Activated CD4-positive, alpha-beta memory T cell treated with anti-CD3 and anti-CD28 coated beads, Interleukin-2, amount 10 ng/mL, durations not matched to agents 7 days and 5 days (primary cell): ENCODE measurements at regions not wholly inside any gene's neighbourhood (a gene's known extent, or its start where the extent isn't known, plus 50 kb on each side); places are given as distances from the start of the nearest gene placed in this dataset.

Source experiments
- CTCF ChIA-PET: fragments of 350-600 bp; sonication (Branson Sonifier 250); formaldehyde crosslinking; loops from one replicate; lab custom pipeline; 2021; ENCODE audit warnings: antibody characterized with exemption, inconsistent platforms; lab: Charles Lee
- POLR2A ChIA-PET: fragments of 350-600 bp; sonication (Branson Sonifier 250); formaldehyde crosslinking; loops from one replicate; lab custom pipeline; 2021; ENCODE audit warnings: antibody characterized with exemption; lab: Charles Lee
- DNase-seq: peaks from one replicate; pipeline ENCODE4 v3.0.0-alpha.2; 2020
- H3K27ac Mint-ChIP-seq: one replicate; pipeline ENCODE4 v1.8.0; 2021; ENCODE audit warnings: mild to moderate bottlenecking, mixed read lengths
- H3K27me3 Mint-ChIP-seq: one replicate; pipeline ENCODE4 v1.8.0; 2021; ENCODE audit warnings: mixed read lengths
- H3K36me3 Mint-ChIP-seq: one replicate; pipeline ENCODE4 v1.8.0; 2021; ENCODE audit warnings: low read depth, mixed read lengths
- H3K4me1 Mint-ChIP-seq: one replicate; pipeline ENCODE4 v1.8.0; 2021; ENCODE audit warnings: mixed read lengths
- H3K4me3 Mint-ChIP-seq: one replicate; pipeline ENCODE4 v1.8.0; 2021; ENCODE audit warnings: mild to moderate bottlenecking, mixed read lengths
- H3K9me3 Mint-ChIP-seq: one replicate; pipeline ENCODE4 v1.8.0; 2021; ENCODE audit warnings: mixed read lengths

DNA sequence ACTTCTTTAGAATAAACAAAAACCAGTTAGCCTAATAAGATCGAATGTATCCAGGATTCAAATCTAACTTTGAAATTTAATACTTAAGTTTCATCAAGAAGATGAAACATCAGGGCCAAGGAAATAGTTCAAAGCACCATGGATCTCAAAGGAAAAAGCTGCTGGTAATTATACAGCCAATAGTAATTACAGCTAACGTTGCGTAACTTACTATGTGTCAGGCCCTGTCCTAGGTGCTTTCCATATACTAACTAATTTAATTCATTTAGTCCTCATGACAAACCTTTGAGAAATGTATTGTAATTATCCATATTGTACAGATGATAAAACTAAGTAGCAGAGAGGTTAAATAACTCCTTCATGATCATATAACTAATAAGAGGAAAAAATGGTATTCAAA, 598.6 kb downstream of the NYAP2 start:
- Mint-ChIP-seq H3K4me1 (no peaks in the 10 kb centered on the region), H3K36me3 (no peaks in the 10 kb centered on the region), H3K4me3 (no peak overlapping the region), H3K27ac (no peak overlapping the region), H3K9me3 (no peaks in the 10 kb centered on the region), H3K27me3 (no peaks in the 10 kb centered on the region)
- POLR2A ChIA-PET, result no interaction called here
- CTCF ChIA-PET, result no interaction called here
- no peak for DNase-seq

DNA sequence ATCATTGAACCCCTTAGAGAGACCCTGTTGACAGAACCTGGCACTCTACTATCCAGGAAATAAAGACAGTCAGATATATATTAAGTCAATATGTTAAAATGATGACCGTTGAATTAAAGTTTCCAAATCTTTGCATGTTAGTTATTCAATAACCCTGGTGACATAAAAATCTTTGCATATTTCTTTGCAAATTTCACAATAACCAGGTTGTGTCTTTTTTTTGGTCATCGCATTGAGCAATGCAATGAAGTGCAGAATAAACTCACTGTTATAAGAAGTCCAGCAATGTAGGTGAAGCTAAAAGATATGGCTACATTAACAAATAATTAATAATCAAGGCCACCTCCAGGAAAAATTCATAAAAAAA, 596.9 kb downstream of the NYAP2 start:
- no peak for DNase-seq

DNA sequence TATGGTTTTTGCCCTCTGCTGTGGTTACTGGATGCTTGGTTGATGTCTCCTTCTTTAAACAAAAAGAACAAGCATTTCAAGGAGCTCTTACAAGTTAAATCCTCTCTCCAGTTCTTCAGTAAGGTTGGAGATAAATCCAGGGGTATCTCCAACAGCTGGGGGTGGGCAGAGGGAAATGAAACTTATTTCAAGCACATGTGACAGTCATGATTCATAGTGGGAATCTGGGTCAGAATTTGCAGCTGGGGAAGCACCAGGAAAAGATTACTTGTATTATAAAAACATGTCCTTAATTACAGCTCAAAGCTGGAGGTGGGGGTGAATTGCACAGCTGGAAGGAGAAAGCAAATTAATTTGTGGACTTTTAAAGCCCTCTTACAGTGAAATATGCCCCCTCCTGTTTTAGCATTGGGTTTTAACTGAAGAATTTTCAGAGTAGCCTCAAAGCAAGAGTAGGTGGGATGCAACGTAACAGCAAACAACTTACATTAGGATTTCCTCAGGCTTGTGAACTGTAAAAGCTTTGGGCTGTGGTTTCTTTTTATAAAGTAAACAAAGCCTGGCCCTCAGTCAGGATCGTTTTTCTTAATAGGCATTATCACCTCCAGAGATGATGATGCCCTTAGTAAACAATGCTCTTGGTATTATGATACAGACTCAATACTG, 596.4 kb downstream of the NYAP2 start:
- H3K4me1 Mint-ChIP-seq, result no peaks in the 10 kb centered on the region
- ChIA-PET CTCF (no interaction called here), POLR2A (no interaction called here)
- no peaks in the 10 kb centered on the region for H3K27me3 Mint-ChIP-seq
- H3K27ac Mint-ChIP-seq, result no peak overlapping the region
- no peak for DNase-seq
- no peaks in the 10 kb centered on the region for H3K9me3 Mint-ChIP-seq
- H3K4me3 Mint-ChIP-seq, result no peak overlapping the region
- H3K36me3 Mint-ChIP-seq, result no peaks in the 10 kb centered on the region

More for the DNA sequence above, 596.9 kb downstream of the NYAP2 start:
- Mint-ChIP-seq H3K27ac (no peak overlapping the region), H3K9me3 (no peaks in the 10 kb centered on the region), H3K4me1 (no peaks in the 10 kb centered on the region), H3K4me3 (no peak overlapping the region), H3K36me3 (no peaks in the 10 kb centered on the region), H3K27me3 (no peaks in the 10 kb centered on the region)
- ChIA-PET POLR2A (no interaction called here), CTCF (no interaction called here)

DNA sequence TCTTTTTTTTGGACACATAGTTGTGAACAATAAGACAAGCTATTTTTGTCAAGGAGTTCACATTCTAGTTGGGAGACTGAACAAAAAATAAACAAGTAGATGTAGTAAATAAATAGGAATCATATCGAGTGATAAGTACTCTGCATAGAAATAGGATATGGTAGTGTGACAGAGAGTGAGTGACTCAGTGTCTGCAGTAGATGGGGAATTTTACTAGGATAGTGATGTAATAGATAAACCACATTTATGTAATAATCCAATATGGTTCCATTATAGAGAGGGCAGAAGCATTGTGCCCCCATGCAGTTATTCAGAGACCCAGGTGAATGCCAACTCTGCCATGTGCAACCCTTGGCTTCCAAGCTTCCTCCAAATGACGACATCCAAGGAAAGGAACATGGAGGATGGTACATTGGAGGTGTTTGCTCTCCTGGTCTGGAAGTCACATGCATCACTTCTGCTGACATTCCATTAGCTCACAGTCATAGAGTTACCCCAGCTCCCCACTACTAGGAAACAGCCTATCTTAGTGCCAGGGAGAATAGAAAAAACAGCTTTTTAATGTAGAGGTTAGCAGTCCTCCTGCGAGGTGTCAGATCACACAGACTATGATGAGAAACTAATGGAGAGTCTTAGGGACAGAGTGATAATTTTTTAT, 595.4 kb downstream of the NYAP2 start:
- H3K4me1 Mint-ChIP-seq, result no peaks in the 10 kb centered on the region
- H3K9me3 Mint-ChIP-seq, result no peaks in the 10 kb centered on the region
- H3K27ac Mint-ChIP-seq, result no peak overlapping the region
- no peak overlapping the region for H3K4me3 Mint-ChIP-seq
- ChIA-PET CTCF (no interaction called here), POLR2A (no interaction called here)
- DNase-seq, result no peak
- no peaks in the 10 kb centered on the region for H3K27me3 Mint-ChIP-seq
- no peaks in the 10 kb centered on the region for H3K36me3 Mint-ChIP-seq

DNA sequence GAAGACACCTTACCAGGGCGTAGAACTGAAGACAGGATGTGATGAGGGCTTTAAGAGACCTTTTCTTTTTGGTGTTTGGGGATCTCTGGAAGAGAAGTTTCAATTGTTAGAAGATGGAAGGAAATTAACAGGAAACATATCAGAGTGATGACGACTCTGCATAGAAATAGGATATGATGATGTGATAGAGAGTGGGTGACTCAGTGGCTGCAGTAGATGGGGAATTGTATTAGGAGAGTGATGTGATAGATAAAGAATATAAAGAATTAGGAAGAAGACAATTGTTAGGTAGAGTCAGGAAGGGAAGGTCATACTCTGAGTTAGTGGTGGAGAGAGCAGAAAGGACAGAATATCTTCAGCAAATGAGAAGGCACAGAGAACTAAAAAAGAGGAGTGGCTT, 593.9 kb downstream of the NYAP2 start:
- Mint-ChIP-seq H3K4me1 (no peaks in the 10 kb centered on the region), H3K9me3 (no peaks in the 10 kb centered on the region), H3K27ac (no peak overlapping the region), H3K4me3 (no peak overlapping the region), H3K27me3 (no peaks in the 10 kb centered on the region), H3K36me3 (no peaks in the 10 kb centered on the region)
- no peak for DNase-seq
- ChIA-PET POLR2A (no interaction called here), CTCF (interaction anchor here (0.6 kb wide), 1 partner anchor 1615 kb away, joined by 3 read pairs; no protein-coding TSS in a partner anchor)

DNA sequence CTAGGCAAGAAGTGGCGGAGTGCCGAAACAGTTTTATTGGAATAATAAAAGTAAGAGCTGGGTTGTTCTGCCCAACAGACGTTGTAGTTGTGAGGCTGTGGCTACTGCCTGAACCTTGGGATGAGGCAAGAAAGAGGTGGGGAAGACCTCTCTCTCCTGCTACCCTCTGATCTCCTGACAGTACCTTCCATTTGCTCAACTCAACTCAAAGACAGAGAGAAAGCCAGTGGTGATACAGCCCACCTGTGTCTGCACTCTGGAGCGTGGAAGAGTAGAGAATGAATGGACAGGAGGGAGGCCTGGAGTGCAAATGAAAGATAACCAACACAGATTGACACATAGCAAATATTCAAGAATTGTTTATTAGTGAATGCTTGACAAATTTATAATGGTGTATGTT, 590.3 kb downstream of the NYAP2 start:
- H3K27ac Mint-ChIP-seq, result no peak overlapping the region
- no peaks in the 10 kb centered on the region for H3K9me3 Mint-ChIP-seq
- ChIA-PET CTCF (no interaction called here), POLR2A (no interaction called here)
- no peak overlapping the region for H3K4me3 Mint-ChIP-seq
- no peaks in the 10 kb centered on the region for H3K27me3 Mint-ChIP-seq
- H3K4me1 Mint-ChIP-seq, result no peaks in the 10 kb centered on the region
- no peaks in the 10 kb centered on the region for H3K36me3 Mint-ChIP-seq
- no peak for DNase-seq

DNA sequence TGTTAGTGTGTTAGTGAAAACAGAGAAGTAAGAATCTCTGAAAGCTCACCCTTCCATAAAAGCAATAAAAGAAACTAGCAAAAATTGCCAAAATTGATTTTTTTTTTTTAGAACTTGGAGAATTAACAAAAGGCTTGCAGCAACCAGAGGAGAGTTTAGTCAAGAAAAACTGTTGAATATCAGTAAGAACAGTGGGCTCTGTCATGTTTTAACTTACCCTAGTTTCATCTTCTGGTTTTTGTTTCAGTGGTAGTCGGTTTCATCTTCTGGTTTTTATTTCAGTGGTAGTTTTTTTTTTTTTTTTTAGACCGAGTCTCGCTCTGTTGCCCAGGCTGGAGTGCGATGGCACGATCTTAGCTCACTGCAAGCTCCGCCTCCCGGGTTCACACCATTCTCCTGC, 580.9 kb downstream of the NYAP2 start:
- ChIA-PET CTCF (interaction anchor here (0.7 kb wide), 1 partner anchor 818 kb away, joined by 3 read pairs; no protein-coding TSS in a partner anchor), POLR2A (no interaction called here)
- Mint-ChIP-seq H3K27ac (no peak overlapping the region), H3K36me3 (no peaks in the 10 kb centered on the region), H3K4me1 (no peaks in the 10 kb centered on the region), H3K27me3 (no peaks in the 10 kb centered on the region), H3K9me3 (peaks cover 2% of the 10 kb centered on the region), H3K4me3 (no peak overlapping the region)
- DNase-seq, result no peak

DNA sequence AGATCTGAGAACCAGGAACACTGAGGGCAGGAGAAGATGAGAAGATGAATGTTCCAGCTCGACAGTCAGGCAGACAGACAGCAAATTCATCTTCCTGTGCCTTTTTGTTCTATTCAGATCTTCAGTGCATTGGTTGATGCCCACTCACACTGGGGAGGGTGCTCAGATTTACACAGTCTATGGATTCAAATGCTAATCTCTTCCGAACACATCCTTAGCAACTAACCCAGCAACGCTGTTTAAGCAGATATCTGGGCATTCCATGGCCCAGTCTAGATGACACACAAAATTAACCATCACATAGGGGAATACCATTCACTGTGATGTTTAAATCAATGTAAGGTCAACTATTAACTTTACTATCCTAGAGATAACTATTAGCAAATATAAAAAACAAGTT, 571.9 kb downstream of the NYAP2 start:
- ChIA-PET POLR2A (no interaction called here), CTCF (no interaction called here)
- peaks cover 3% of the 10 kb centered on the region for H3K9me3 Mint-ChIP-seq
- H3K27me3 Mint-ChIP-seq, result no peaks in the 10 kb centered on the region
- no peak overlapping the region for H3K4me3 Mint-ChIP-seq
- DNase-seq, result no peak
- no peak overlapping the region for H3K27ac Mint-ChIP-seq
- H3K36me3 Mint-ChIP-seq, result no peaks in the 10 kb centered on the region
- no peaks in the 10 kb centered on the region for H3K4me1 Mint-ChIP-seq

DNA sequence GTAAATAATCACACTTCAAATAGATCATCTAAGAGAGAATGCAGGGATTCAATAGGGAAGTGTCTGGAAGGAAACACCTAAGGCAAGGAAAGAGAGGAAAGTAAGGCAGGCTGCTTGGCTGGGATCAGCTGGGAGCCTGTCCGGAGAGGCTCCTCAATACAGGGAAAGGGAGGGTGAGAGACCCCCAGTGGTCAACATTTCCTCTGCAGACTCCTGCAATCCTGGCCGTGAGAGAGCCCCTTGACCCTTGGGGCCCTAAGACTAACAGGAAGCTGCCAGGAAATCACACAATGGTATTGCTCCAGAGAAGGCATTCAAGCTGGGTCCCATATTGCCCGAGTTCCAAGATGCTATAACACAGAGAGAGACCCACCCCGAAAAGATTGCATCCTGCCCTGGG, 549.4 kb downstream of the NYAP2 start:
- DNase-seq, result no peak
- peaks cover 2% of the 10 kb centered on the region for H3K9me3 Mint-ChIP-seq
- H3K4me3 Mint-ChIP-seq, result no peak overlapping the region
- no peak overlapping the region for H3K27ac Mint-ChIP-seq
- POLR2A ChIA-PET, result no interaction called here
- H3K36me3 Mint-ChIP-seq, result no peaks in the 10 kb centered on the region
- CTCF ChIA-PET, result no interaction called here
- H3K4me1 Mint-ChIP-seq, result no peaks in the 10 kb centered on the region
- H3K27me3 Mint-ChIP-seq, result no peaks in the 10 kb centered on the region

DNA sequence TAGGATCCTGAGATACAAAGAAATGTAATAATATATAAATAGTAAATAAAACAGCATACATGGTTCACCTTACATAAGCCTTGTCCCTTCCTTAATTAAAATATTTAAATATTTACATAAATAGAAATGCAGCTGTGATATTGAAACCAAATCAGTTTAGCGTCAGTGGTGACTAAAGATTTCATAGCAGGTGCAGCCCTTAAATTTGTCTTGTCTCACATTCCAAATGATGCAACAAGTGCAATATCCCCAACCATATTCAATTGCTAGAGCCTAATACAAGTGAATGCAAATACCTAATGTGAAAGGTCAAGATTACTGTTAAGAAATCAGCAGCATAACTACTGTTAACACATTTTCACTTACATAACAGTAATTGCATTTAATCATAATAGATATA, 539.5 kb downstream of the NYAP2 start:
- no peaks in the 10 kb centered on the region for H3K4me1 Mint-ChIP-seq
- POLR2A ChIA-PET, result no interaction called here
- no peak overlapping the region for H3K27ac Mint-ChIP-seq
- H3K36me3 Mint-ChIP-seq, result no peaks in the 10 kb centered on the region
- DNase-seq, result no peak
- H3K27me3 Mint-ChIP-seq, result no peaks in the 10 kb centered on the region
- no peak overlapping the region for H3K4me3 Mint-ChIP-seq
- H3K9me3 Mint-ChIP-seq, result no peaks in the 10 kb centered on the region
- CTCF ChIA-PET, result no interaction called here

DNA sequence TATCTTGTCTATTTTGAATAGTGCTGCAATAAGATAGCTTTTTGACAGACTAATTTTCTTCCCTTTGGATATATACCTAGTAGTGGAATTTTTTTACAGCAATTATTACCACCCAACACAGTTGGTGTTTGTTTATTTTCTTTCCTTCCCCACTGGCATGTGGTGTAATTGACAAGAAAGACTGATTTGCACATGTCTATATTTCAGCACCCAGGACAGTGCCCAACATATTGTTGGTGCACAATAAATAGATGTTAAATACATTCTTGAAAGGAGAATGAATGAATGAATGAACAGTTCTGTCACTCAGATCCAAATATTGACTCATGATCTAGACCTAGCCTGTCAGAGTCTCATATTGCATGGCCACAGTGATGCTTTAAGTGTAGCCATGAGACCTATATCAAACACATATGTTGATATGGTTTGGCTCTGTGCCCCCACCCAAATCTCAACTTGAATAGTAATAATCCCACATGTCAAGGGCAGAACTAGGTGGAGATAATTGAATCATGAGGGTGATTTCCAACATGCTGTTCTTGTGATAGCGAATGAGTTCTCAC, 538.2 kb downstream of the NYAP2 start:
- ChIA-PET POLR2A (no interaction called here), CTCF (no interaction called here)
- Mint-ChIP-seq H3K36me3 (no peaks in the 10 kb centered on the region), H3K9me3 (no peaks in the 10 kb centered on the region), H3K27ac (no peak overlapping the region), H3K27me3 (no peaks in the 10 kb centered on the region), H3K4me1 (no peaks in the 10 kb centered on the region), H3K4me3 (no peak overlapping the region)
- no peak for DNase-seq

DNA sequence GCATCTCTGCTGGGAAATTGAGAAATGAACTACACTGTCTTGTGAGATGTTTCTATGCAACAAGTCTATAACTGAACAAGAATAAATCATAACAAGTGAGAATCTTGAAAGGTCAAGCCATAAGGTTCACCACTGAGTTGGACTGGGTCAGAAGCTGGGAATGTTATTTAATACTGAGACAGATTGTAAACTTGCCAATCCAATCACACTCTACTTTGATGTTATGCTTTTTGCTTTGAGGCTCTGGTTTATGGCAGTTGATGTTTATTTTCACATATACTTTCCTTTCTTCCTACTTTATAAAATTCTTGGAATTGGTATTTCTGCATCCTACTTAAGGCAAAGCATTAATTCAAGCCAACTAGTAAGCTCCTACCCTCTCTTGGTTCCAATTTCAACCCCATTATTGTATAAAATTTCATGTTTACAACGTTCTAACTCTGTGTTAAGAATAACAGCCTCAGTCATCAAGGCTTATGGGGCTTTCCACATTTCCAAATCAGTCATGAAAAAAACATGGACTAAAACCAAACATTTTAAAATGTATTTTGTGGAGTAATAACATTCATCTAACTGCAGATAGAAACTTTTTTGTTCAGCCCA, 533.4 kb downstream of the NYAP2 start:
- DNase-seq, result no peak
- Mint-ChIP-seq H3K4me3 (no peak overlapping the region), H3K27me3 (no peaks in the 10 kb centered on the region), H3K9me3 (no peaks in the 10 kb centered on the region), H3K36me3 (no peaks in the 10 kb centered on the region), H3K4me1 (no peaks in the 10 kb centered on the region), H3K27ac (no peak overlapping the region)
- CTCF ChIA-PET, result no interaction called here
- POLR2A ChIA-PET, result no interaction called here

DNA sequence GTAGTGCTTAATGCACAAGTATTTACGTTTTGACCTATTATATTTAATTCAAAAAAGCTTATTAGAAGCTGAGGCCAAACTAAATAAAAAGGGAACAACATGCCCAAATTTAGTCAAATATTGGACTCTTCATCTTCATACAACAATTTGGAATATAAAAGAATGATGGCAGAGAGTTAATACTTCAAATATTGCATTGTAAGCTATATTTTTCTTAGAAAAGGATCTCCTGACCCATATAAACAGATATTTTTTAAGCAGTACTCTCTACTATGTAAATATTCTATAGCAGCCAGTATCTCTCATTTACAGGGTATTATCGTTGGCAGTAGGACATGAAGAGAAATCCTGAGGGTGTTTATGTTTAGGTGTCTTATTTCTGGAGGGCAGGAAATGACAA, 531.2 kb downstream of the NYAP2 start:
- CTCF ChIA-PET, result no interaction called here

More for the DNA sequence above, 531.2 kb downstream of the NYAP2 start:
- Mint-ChIP-seq H3K4me3 (no peak overlapping the region), H3K27ac (no peak overlapping the region), H3K9me3 (no peaks in the 10 kb centered on the region), H3K36me3 (no peaks in the 10 kb centered on the region), H3K4me1 (no peaks in the 10 kb centered on the region), H3K27me3 (no peaks in the 10 kb centered on the region)
- POLR2A ChIA-PET, result no interaction called here
- DNase-seq, result no peak
